ENCODE measurements at regions not wholly inside any gene's neighbourhood (a gene's known extent, or its start where the extent isn't known, plus 50 kb on each side); places are given as distances from the start of the nearest gene placed in this dataset.
"Not testable (repeated sequence)": the region's sequence is repeated elsewhere in the genome, so short reads cannot be mapped to it uniquely, and the experiment has no call there.

- no peak for DNase-seq (ENCODE audit: low read depth)
- TF ChIP-seq CTCF (IDR thresholded peaks at IDR 0.05; ENCODE audit: low read depth, low read length) = no peak
- no peak for TF ChIP-seq MYC (IDR thresholded peaks at IDR 0.05; ENCODE audit: low read depth, low read length)
- TF ChIP-seq POLR2A (IDR thresholded peaks at IDR 0.05; ENCODE audit: extremely low read depth, insufficient read length) = no peak
- TF ChIP-seq, protein P1, sequence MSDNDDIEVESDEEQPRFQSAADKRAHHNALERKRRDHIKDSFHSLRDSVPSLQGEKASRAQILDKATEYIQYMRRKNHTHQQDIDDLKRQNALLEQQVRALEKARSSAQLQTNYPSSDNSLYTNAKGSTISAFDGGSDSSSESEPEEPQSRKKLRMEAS (IDR thresholded peaks at IDR 0.05; ENCODE audit: low read depth, low read length) = no peak
- no peak overlapping the region for H3K4me3 ChIP-seq (ENCODE audit: low read depth, low read length)
These were observed 265.1 kb downstream of the BTG1 start for GRCh38 chr12:91880528-91880927.

DNA sequence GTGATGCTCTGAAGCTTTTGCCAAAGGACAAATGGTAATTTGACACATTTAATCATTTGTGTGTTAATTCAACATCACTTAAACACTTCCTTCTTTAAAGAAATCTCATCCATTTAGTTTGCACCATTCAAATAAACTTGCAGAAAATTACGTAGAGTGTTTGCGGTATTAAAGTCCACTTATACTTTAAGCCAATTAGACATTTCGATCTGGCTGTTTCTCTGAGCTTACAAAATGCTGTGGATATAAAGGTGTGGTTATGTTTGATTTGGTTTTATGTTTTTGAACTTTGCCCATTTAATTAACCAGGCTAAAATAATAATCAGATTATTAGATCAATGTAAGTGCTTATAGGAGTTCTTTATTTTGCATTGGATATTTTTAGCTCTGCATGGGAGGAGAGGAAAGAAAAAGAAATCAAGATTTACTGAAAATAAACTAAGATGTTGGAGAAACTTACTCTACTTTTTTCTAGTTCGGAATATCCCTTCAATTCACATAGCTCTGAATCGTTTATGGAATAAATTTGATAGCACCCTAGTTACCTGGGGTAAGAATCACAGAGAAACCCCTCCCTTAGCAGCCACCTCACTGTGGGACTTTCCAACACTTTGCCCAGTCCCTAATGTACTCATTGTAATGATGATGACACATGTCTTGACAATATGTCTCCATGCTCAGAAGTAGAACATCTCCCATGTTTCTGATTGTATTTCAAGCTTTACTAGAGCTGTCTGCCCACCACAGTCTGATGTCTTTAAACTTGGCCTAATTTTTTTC, 268.0 kb downstream of the BTG1 start:
- no peak overlapping the region for H3K4me3 ChIP-seq (ENCODE audit: low read depth, low read length)
- no peak for DNase-seq (ENCODE audit: low read depth)
- TF ChIP-seq CTCF (IDR thresholded peaks at IDR 0.05; ENCODE audit: low read depth, low read length) = no peak
- TF ChIP-seq POLR2A (IDR thresholded peaks at IDR 0.05; ENCODE audit: extremely low read depth, insufficient read length) = no peak
- TF ChIP-seq, protein P1 (IDR thresholded peaks at IDR 0.05; ENCODE audit: low read depth, low read length) = no peak
- TF ChIP-seq MYC (IDR thresholded peaks at IDR 0.05; ENCODE audit: low read depth, low read length) = no peak

GRCh38 chr12:91877022-91877421, 268.6 kb downstream of the BTG1 start:
- DNase-seq (ENCODE audit: low read depth) = peak; percentile 49

DNA sequence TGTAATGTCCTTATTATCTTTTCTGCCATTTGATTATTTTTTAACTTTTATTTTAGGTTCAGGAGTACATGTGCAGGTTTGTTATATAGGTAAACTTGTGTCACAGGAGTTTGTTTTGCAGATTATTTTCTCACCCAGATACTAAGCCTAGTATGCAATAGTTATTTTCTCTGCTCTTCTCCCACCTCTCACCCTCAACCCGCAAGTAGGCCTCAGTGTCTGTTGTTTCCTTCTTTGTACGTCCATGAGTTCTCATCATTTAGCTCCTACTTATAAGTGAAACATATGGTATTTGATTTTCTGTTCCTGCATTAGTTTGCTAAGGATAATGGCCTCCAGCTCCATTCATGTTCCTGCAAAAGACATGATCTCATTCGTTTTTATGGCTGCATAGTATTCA, 270.0 kb downstream of the BTG1 start:
- not testable (repeated sequence) for H3K4me3 ChIP-seq (ENCODE audit: low read depth, low read length); DNase-seq (ENCODE audit: low read depth)

More at GRCh38 chr12:91877022-91877421, 268.6 kb downstream of the BTG1 start:
- TF ChIP-seq CTCF (IDR thresholded peaks at IDR 0.05; ENCODE audit: low read depth, low read length) (no peak), MYC (IDR thresholded peaks at IDR 0.05; ENCODE audit: low read depth, low read length) (peak; percentile 67), POLR2A (IDR thresholded peaks at IDR 0.05; ENCODE audit: extremely low read depth, insufficient read length) (no peak)
- TF ChIP-seq, protein P1 (IDR thresholded peaks at IDR 0.05; ENCODE audit: low read depth, low read length) = peak; percentile 90
- no peak overlapping the region for H3K4me3 ChIP-seq (ENCODE audit: low read depth, low read length)

GRCh38 chr12:91874086-91874865, 271.4 kb downstream of the BTG1 start:
- no peak for DNase-seq (ENCODE audit: low read depth)
- H3K4me3 ChIP-seq (ENCODE audit: low read depth, low read length) = no peak overlapping the region
- TF ChIP-seq POLR2A (IDR thresholded peaks at IDR 0.05; ENCODE audit: extremely low read depth, insufficient read length) (no peak), MYC (IDR thresholded peaks at IDR 0.05; ENCODE audit: low read depth, low read length) (no peak), CTCF (IDR thresholded peaks at IDR 0.05; ENCODE audit: low read depth, low read length) (no peak)

DNA sequence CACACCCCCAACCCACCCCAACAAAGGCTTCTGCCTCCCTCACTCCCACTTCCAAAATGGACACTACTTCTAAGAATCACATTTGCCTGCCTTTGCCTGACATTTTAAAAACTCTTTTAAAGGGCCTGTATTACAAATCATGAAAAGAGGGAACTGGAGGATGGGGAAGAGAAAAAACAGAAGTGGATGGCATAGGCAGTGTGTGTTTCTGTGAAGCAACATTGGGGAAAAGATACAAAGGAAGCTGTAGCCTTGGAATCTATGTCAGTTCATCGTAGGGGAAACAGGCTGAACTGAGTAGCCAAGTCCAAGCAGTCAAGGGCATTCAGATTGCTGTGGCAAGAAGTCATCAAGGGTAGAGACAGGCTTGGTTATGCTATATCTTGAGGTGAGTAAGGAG, 273.9 kb downstream of the BTG1 start:
- DNase-seq (ENCODE audit: low read depth) = peak; percentile 46
- TF ChIP-seq POLR2A (IDR thresholded peaks at IDR 0.05; ENCODE audit: extremely low read depth, insufficient read length) (no peak), MYC (IDR thresholded peaks at IDR 0.05; ENCODE audit: low read depth, low read length) (no peak), CTCF (IDR thresholded peaks at IDR 0.05; ENCODE audit: low read depth, low read length) (no peak)

More for the DNA sequence above, 273.9 kb downstream of the BTG1 start:
- no peak overlapping the region for H3K4me3 ChIP-seq (ENCODE audit: low read depth, low read length)
